ENCODE measurements at regions not wholly inside any gene's neighbourhood (a gene's known extent, or its start where the extent isn't known, plus 50 kb on each side); places are given as distances from the start of the nearest gene placed in this dataset.

- TF ChIP-seq CTCF (IDR thresholded peaks at IDR 0.05; ENCODE audit: low read depth, low read length) = no peak
- DNase-seq (ENCODE audit: extremely low read depth, low read depth) = no peak
These were observed 239.2 kb downstream of the NUAK1 start for GRCh38 chr12:105899589-105899988.

DNA sequence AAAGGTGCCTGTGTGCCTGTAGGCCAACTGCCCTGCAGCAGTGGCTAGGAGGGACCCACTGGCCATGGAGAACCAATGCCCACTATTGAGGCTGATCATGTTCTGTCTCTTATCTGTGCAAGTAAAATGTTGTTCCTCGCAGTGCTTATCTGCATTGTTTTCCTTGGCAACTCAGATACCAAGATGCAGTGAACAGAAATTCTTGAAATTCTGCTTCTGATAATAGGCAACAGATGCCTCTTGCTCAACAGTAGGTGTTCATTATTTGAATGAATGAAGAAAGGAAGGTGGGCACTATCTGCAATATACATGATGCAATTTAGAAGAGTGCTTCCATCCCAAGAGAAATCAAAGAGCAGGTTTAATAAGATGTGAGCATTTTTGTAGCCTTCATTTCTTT is 232.2 kb downstream of the NUAK1 start:
- no peak for DNase-seq (ENCODE audit: extremely low read depth, low read depth)
- TF ChIP-seq CTCF (IDR thresholded peaks at IDR 0.05; ENCODE audit: low read depth, low read length) = no peak

- DNase-seq (ENCODE audit: extremely low read depth, low read depth) = no peak
- no peak for TF ChIP-seq CTCF (IDR thresholded peaks at IDR 0.05; ENCODE audit: low read depth, low read length)
These were observed 230.8 kb downstream of the NUAK1 start for GRCh38 chr12:105907982-105908381.

DNA sequence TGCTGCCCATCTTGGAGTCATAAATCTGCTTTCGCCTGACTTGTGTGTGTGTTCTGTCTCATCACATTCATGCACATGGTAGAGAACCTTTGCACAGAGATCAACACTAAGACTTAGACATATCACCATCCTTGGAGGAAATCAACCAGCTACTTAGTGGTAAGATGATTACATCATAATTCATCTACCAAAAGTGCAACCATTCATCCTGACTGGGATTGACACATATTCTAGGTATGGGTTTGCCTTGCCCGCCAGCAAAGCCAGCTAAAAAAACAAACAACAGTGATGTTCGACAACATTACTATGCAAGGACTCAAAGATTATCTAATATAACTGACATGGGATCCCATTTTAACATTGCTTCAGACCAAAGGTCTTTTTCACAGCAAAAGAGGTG is 228.7 kb downstream of the NUAK1 start:
- no peak for TF ChIP-seq CTCF (IDR thresholded peaks at IDR 0.05; ENCODE audit: low read depth, low read length)
- no peak for DNase-seq (ENCODE audit: extremely low read depth, low read depth)

- TF ChIP-seq CTCF (IDR thresholded peaks at IDR 0.05; ENCODE audit: low read depth, low read length) = no peak
- no peak for DNase-seq (ENCODE audit: extremely low read depth, low read depth)
These were observed 226.8 kb downstream of the NUAK1 start for GRCh38 chr12:105911966-105912365.

- DNase-seq (ENCODE audit: extremely low read depth, low read depth) = no peak
- TF ChIP-seq CTCF (IDR thresholded peaks at IDR 0.05; ENCODE audit: low read depth, low read length) = no peak
These were observed 225.7 kb downstream of the NUAK1 start for GRCh38 chr12:105912882-105913678.

GRCh38 chr12:105915997-105916759 is 222.6 kb downstream of the NUAK1 start:
- DNase-seq (ENCODE audit: extremely low read depth, low read depth) = no peak
- TF ChIP-seq CTCF (IDR thresholded peaks at IDR 0.05; ENCODE audit: low read depth, low read length) = no peak

Measured in AG09319 (cell line).